NCI-H226 (cell line): ENCODE measurements at regions not wholly inside any gene's neighbourhood (a gene's known extent, or its start where the extent isn't known, plus 50 kb on each side); places are given as distances from the start of the nearest gene placed in this dataset.

ENCODE experiments used
- DNase-seq: peaks from one replicate; pipeline ENCODE4 v3.0.0-alpha.2; 2015

GRCh38 chr6:156509496-156509895, 267.7 kb upstream of the ARID1B start:
- DNase-seq, result no peak

DNA sequence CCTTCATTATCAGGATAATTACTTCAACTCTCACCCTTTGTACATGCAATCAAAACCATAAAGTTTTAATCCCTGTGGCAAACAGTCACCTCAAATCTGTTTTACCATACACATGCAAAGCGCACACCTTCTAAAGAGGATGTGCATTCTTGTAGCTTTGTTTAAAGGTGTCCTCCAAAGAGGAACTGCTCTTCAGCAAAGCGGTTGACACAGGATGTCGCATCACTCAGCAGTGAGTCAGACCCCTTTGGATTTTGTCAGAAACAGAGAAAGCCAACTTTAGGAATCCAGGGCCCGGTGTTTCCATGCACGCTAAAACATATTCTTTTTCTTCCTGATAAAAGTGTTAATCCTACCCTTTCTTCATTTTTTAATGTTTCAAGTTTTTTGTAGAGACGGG, 268.3 kb upstream of the ARID1B start:
- no peak for DNase-seq

- no peak for DNase-seq
Measured at GRCh38 chr6:156508126-156508525, 269.1 kb upstream of the ARID1B start.

- DNase-seq, result no peak
Measured at GRCh38 chr6:156507656-156508055, 269.5 kb upstream of the ARID1B start.

GRCh38 chr6:156507106-156507505, 270.1 kb upstream of the ARID1B start:
- DNase-seq, result no peak

- no peak for DNase-seq
Measured at GRCh38 chr6:156502969-156503504, 274.1 kb upstream of the ARID1B start.

- no peak for DNase-seq
Measured at GRCh38 chr6:156497618-156498017, 279.6 kb upstream of the ARID1B start.

GRCh38 chr6:156487877-156488276, 289.3 kb upstream of the ARID1B start:
- DNase-seq, result no peak

GRCh38 chr6:156485150-156485549, 292.0 kb upstream of the ARID1B start:
- DNase-seq, result no peak

- no peak for DNase-seq
Measured at GRCh38 chr6:156474507-156475120, 302.6 kb upstream of the ARID1B start.

- no peak for DNase-seq
Measured at GRCh38 chr6:156471000-156471399, 306.2 kb upstream of the ARID1B start.

- DNase-seq, result no peak
Measured at GRCh38 chr6:156464100-156464878, 312.9 kb upstream of the ARID1B start.

- DNase-seq, result no peak
Measured at GRCh38 chr6:156461647-156462046, 315.5 kb upstream of the ARID1B start.

GRCh38 chr6:156457601-156458000, 319.6 kb upstream of the ARID1B start:
- DNase-seq, result no peak

GRCh38 chr6:156455847-156456246, 321.3 kb upstream of the ARID1B start:
- DNase-seq, result no peak

- no peak for DNase-seq
Measured at GRCh38 chr6:156454867-156455266, 322.3 kb upstream of the ARID1B start.

- DNase-seq, result no peak
Measured at GRCh38 chr6:156451726-156452125, 325.5 kb upstream of the ARID1B start.

- no peak for DNase-seq
Measured at GRCh38 chr6:156451088-156451487, 326.1 kb upstream of the ARID1B start.

DNA sequence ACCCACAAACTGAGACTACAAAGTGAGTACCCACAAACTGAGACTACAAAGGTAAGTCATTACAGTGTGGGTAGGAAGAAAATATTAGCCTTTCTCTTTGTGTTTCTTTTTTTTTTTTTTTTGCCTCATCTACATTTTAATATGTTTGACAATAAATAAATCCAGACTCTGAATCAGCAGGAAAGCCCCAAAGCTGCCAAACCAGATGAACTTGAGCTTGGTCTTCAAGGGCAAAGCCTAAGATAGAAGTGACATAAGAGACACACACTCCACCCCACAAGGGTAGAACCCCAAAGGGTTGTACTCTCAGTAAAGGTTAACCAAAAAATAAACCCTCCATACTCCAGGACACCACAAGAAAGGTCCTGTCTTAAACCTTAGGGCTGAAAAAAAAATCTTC, 326.8 kb upstream of the ARID1B start:
- no peak for DNase-seq

GRCh38 chr6:156449569-156449968, 327.6 kb upstream of the ARID1B start:
- no peak for DNase-seq

DNA sequence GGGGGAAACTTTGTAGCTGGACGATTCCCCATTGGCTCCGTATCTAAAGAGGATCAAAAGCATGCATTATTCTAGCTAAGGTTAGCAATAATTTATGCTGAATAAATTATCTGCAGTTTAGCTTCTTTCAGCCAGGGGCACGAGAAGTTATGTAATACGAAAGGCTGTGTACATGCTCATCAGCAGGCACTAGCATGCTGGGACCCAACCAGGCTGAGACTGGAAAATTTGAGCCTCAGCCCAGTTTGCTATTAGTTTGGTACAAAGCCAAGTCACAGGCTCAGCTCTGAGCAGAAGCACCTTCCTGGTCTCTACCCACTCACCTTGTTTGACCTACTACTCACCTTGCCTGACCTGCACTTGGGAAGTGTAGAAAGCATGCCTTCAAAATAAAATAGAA, 328.1 kb upstream of the ARID1B start:
- no peak for DNase-seq

DNA sequence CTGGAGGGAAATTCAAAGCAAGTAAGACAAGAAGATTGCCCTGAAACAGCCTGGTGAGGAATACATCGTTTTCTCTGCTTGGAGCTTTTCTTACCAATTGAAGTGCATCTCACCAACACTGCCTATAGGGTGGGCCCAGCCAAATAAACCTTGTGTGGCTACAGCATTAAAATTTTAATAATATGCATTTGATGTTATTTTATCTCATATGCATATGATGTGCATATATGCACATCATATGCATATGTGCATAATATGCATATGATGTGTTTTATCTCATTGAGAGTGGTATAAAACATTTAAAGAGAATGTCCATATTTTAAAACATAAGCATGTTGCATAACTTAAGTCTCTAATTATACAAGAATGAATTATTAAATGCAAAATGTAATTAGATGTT, 328.6 kb upstream of the ARID1B start:
- DNase-seq, result no peak

GRCh38 chr6:156440688-156441087, 336.5 kb upstream of the ARID1B start:
- no peak for DNase-seq

DNA sequence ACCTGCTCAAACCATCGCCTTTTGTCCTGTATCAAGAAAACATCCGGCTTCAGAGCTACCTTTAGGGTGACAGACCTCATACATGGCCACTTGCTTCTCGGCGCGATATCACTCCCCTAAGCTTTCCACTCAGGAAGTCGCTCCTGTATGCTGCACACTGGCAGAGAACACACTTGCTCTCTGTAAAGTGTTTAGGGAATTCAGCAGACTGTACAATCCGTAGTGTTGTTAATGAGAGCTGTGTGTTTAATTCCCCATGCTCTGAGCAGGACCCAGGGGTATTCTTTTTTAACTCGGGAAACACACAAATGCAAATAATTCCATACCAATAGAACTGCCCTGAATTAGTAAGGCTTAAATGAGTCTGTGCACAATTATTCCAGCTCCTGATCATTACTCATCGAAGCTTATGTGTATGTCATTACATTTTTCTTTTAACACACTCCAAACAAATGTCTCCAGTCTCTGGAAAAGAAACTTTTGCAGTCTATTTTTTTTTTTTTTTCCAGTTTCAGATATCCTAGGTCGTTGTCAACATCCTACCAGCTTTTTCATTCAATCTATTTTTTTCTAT, 338.7 kb upstream of the ARID1B start:
- no peak for DNase-seq
